ENCODE measurements at regions not wholly inside any gene's neighbourhood (a gene's known extent, or its start where the extent isn't known, plus 50 kb on each side); places are given as distances from the start of the nearest gene placed in this dataset.

DNA sequence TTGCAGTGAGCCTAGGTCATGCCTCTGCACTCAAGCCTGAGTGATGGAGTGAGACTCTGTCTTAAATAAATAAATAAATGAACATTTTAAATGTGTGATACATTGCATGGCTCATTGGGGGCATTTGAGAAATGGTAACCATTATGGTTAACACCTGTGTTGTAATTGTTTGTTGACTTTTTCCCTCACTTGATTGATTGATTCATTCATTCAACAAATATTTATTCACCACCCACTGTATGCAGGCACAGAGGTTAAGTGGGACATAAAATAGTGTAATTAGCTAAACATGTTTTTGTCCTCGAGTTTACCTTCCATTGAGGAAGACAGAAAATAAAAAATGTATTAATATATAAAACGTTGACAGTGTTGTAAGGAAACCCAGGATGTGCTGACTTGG, 127.1 kb upstream of the ANKRD28 start (continued):
- TF ChIP-seq, protein P1, sequence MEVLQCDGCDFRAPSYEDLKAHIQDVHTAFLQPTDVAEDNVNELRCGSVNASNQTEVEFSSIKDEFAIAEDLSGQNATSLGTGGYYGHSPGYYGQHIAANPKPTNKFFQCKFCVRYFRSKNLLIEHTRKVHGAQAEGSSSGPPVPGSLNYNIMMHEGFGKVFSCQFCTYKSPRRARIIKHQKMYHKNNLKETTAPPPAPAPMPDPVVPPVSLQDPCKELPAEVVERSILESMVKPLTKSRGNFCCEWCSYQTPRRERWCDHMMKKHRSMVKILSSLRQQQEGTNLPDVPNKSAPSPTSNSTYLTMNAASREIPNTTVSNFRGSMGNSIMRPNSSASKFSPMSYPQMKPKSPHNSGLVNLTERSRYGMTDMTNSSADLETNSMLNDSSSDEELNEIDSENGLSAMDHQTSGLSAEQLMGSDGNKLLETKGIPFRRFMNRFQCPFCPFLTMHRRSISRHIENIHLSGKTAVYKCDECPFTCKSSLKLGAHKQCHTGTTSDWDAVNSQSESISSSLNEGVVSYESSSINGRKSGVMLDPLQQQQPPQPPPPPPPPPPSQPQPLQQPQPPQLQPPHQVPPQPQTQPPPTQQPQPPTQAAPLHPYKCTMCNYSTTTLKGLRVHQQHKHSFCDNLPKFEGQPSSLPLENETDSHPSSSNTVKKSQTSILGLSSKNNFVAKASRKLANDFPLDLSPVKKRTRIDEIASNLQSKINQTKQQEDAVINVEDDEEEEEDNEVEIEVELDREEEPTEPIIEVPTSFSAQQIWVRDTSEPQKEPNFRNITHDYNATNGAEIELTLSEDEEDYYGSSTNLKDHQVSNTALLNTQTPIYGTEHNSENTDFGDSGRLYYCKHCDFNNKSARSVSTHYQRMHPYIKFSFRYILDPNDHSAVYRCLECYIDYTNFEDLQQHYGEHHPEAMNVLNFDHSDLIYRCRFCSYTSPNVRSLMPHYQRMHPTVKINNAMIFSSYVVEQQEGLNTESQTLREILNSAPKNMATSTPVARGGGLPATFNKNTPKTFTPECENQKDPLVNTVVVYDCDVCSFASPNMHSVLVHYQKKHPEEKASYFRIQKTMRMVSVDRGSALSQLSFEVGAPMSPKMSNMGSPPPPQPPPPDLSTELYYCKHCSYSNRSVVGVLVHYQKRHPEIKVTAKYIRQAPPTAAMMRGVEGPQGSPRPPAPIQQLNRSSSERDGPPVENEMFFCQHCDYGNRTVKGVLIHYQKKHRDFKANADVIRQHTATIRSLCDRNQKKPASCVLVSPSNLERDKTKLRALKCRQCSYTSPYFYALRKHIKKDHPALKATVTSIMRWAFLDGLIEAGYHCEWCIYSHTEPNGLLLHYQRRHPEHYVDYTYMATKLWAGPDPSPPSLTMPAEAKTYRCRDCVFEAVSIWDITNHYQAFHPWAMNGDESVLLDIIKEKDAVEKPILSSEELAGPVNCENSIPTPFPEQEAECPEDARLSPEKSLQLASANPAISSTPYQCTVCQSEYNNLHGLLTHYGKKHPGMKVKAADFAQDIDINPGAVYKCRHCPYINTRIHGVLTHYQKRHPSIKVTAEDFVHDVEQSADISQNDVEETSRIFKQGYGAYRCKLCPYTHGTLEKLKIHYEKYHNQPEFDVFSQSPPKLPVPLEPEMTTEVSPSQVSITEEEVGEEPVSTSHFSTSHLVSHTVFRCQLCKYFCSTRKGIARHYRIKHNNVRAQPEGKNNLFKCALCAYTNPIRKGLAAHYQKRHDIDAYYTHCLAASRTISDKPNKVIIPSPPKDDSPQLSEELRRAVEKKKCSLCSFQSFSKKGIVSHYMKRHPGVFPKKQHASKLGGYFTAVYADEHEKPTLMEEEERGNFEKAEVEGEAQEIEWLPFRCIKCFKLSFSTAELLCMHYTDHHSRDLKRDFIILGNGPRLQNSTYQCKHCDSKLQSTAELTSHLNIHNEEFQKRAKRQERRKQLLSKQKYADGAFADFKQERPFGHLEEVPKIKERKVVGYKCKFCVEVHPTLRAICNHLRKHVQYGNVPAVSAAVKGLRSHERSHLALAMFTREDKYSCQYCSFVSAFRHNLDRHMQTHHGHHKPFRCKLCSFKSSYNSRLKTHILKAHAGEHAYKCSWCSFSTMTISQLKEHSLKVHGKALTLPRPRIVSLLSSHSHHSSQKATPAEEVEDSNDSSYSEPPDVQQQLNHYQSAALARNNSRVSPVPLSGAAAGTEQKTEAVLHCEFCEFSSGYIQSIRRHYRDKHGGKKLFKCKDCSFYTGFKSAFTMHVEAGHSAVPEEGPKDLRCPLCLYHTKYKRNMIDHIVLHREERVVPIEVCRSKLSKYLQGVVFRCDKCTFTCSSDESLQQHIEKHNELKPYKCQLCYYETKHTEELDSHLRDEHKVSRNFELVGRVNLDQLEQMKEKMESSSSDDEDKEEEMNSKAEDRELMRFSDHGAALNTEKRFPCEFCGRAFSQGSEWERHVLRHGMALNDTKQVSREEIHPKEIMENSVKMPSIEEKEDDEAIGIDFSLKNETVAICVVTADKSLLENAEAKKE (CRISPR knock-in tag; IDR thresholded peaks at IDR 0.05) = no peak
- TF ChIP-seq EZH2 (IDR thresholded peaks at IDR 0.05; ENCODE audit: low read depth, unreplicated experiment) (no peak), ZNF114 (CRISPR knock-in tag; IDR thresholded peaks at IDR 0.05) (no peak)

DNA sequence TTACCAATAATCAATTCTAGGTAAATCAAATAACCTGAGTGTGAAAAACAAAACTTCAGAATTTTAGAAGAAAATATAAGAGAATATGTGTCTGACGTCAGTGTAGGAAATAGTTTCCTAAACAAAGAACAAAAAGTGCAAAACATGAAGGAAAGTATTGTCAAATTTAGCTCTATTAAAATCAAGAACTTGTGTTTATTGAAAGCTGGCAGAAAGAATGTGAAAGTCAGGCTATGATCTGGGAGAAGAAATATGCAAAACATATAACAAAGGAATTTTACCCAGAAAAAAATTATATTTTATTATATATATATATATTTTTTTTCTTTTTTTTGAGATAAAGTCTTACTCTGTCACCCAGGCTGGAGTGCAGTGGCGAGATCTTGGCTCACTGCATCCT, 129.1 kb upstream of the ANKRD28 start:
- H3K36me3 ChIP-seq (ENCODE audit: insufficient read depth) = no peaks in the 10 kb centered on the region
- no peaks in the 10 kb centered on the region for H3K4me1 ChIP-seq (ENCODE audit: insufficient read depth)
- H3K9me3 Mint-ChIP-seq = no peaks in the 10 kb centered on the region
- H3K27me3 Mint-ChIP-seq (ENCODE audit: insufficient read depth, low read depth, poor library complexity) = peaks cover 2% of the 10 kb centered on the region
- no peaks in the 10 kb centered on the region for H4K20me1 ChIP-seq (replicated peaks; ENCODE audit: insufficient read depth)
- H2AFZ ChIP-seq = no peak overlapping the region
- no peak overlapping the region for H3K27ac Mint-ChIP-seq
- TF ChIP-seq EZH2phosphoT487 (IDR thresholded peaks at IDR 0.05; ENCODE audit: unreplicated experiment) (no peak), NANOG (IDR thresholded peaks at IDR 0.05; ENCODE audit: borderline replicate concordance) (no peak), EZH2 (IDR thresholded peaks at IDR 0.05; ENCODE audit: low read depth, unreplicated experiment) (no peak), STAT1 (IDR thresholded peaks at IDR 0.05; ENCODE audit: unreplicated experiment) (no peak), POLR2AphosphoS5 (IDR thresholded peaks at IDR 0.05; ENCODE audit: low read depth) (no peak), JUNB (IDR thresholded peaks at IDR 0.05; ENCODE audit: unreplicated experiment) (no peak)
- TF ChIP-seq, protein P2, sequence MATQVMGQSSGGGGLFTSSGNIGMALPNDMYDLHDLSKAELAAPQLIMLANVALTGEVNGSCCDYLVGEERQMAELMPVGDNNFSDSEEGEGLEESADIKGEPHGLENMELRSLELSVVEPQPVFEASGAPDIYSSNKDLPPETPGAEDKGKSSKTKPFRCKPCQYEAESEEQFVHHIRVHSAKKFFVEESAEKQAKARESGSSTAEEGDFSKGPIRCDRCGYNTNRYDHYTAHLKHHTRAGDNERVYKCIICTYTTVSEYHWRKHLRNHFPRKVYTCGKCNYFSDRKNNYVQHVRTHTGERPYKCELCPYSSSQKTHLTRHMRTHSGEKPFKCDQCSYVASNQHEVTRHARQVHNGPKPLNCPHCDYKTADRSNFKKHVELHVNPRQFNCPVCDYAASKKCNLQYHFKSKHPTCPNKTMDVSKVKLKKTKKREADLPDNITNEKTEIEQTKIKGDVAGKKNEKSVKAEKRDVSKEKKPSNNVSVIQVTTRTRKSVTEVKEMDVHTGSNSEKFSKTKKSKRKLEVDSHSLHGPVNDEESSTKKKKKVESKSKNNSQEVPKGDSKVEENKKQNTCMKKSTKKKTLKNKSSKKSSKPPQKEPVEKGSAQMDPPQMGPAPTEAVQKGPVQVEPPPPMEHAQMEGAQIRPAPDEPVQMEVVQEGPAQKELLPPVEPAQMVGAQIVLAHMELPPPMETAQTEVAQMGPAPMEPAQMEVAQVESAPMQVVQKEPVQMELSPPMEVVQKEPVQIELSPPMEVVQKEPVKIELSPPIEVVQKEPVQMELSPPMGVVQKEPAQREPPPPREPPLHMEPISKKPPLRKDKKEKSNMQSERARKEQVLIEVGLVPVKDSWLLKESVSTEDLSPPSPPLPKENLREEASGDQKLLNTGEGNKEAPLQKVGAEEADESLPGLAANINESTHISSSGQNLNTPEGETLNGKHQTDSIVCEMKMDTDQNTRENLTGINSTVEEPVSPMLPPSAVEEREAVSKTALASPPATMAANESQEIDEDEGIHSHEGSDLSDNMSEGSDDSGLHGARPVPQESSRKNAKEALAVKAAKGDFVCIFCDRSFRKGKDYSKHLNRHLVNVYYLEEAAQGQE (IDR thresholded peaks at IDR 0.05; ENCODE audit: unreplicated experiment) = no peak
- H3F3A ChIP-seq (replicated peaks; ENCODE audit: low read depth) = no peaks in the 10 kb centered on the region
- H3K4me3 Mint-ChIP-seq = no peak overlapping the region
- DNase-seq (ENCODE audit: low spot score) = no peak
- no peak overlapping the region for H3K4me3 ChIP-seq
- H3K4me2 ChIP-seq = no peak overlapping the region
- ATAC-seq = no peak
- 0 out of 3 replicates have a peak, but pooled peaks cover 6% of the 10 kb centered on the region for H3K4me1 Mint-ChIP-seq
- no peak overlapping the region for H3K27ac ChIP-seq (ENCODE audit: low read depth)
- H3K27me3 ChIP-seq (ENCODE audit: insufficient read depth) = no peaks in the 10 kb centered on the region
- H3K9me2 ChIP-seq (ENCODE audit: insufficient read depth) = no peaks in the 10 kb centered on the region
- no peaks in the 10 kb centered on the region for H3K36me3 Mint-ChIP-seq (ENCODE audit: low read depth)
- H3K79me2 ChIP-seq (replicated peaks; ENCODE audit: insufficient read depth) = no peaks in the 10 kb centered on the region
